Endothelial cell of umbilical vein (primary cell): ENCODE measurements at regions not wholly inside any gene's neighbourhood (a gene's known extent, or its start where the extent isn't known, plus 50 kb on each side); places are given as distances from the start of the nearest gene placed in this dataset.

ENCODE experiments used
- CTCF ChIP-seq, 2 donors: IDR thresholded peaks; 1 replicate in 1 of 2; 2 replicates in 1 of 2; pipeline ENCODE4 v1.5.1; 2011; ENCODE audit warnings: low read length in 2 of 2, mild to moderate bottlenecking in 2 of 2, moderate library complexity in 2 of 2, control low read depth in 1 of 2, inconsistent platforms in 1 of 2, low read depth in 1 of 2; ENCODE audit not compliant: insufficient read depth in 1 of 2; ENCODE audit errors: extremely low read depth in 1 of 2
- EZH2 ChIP-seq: IDR thresholded peaks from 2 replicates; pipeline ENCODE4 v1.6.1; 2012; ENCODE audit warnings: borderline replicate concordance, low read depth, mild to moderate bottlenecking, moderate library complexity, low read length, inconsistent platforms; ENCODE audit not compliant: severe bottlenecking
- FOS ChIP-seq: IDR thresholded peaks from 2 replicates; pipeline ENCODE4 v1.6.1; 2011; ENCODE audit warnings: mild to moderate bottlenecking, low read length, moderate library complexity, borderline replicate concordance; ENCODE audit not compliant: insufficient read depth
- GATA2 ChIP-seq: IDR thresholded peaks from 2 replicates; pipeline ENCODE4 v1.7.0; 2011; ENCODE audit warnings: low read depth, mild to moderate bottlenecking, moderate library complexity, mixed read lengths, low read length; ENCODE audit not compliant: insufficient read length, insufficient read depth
- MAX ChIP-seq: IDR thresholded peaks from 2 replicates; pipeline ENCODE4 v1.6.1; 2011; ENCODE audit not compliant: insufficient read depth, insufficient read length
- MYC ChIP-seq: IDR thresholded peaks from one replicate; pipeline ENCODE4 v1.6.1; 2011; ENCODE audit warnings: mild to moderate bottlenecking, low read depth, low read length
- POLR2A ChIP-seq: IDR thresholded peaks from 2 replicates; pipeline ENCODE4 v1.6.1; 2012; ENCODE audit warnings: low read depth, mild to moderate bottlenecking, control low read depth, low read length
- POLR2AphosphoS5 ChIP-seq: IDR thresholded peaks from 2 replicates; pipeline ENCODE4 v1.6.1; 2012; ENCODE audit warnings: low read depth, mild to moderate bottlenecking, control low read depth, low read length, moderate library complexity; ENCODE audit not compliant: insufficient read depth

- TF ChIP-seq CTCF (IDR thresholded peaks at IDR 0.05; ENCODE audit: extremely low read depth in 1 of 2, insufficient read depth in 1 of 2, low read depth in 1 of 2, low read length in 2 of 2) (no peak), POLR2AphosphoS5 (no peak), POLR2A (no peak), EZH2 (no peak), MYC (no peak), FOS (no peak), MAX (no peak), GATA2 (no peak)
Observed at GRCh38 chr18:11245879-11246278, 96.5 kb upstream of the PIEZO2 start.
